Activated CD4-positive, alpha-beta T cell treated with anti-CD3 and anti-CD28 coated beads for 48 hours (primary cell): ENCODE measurements at regions not wholly inside any gene's neighbourhood (a gene's known extent, or its start where the extent isn't known, plus 50 kb on each side); places are given as distances from the start of the nearest gene placed in this dataset.

Experiments used
- DNase-seq: peaks from one replicate; pipeline ENCODE4 v3.0.0-alpha.2; 2020

- no peak for DNase-seq
These were observed 101.9 kb upstream of the C1orf21 start for GRCh38 chr1:184284900-184285299.

- DNase-seq, result no peak
These were observed 101.3 kb upstream of the C1orf21 start for GRCh38 chr1:184285401-184286087.

GRCh38 chr1:184287001-184287400 lies 99.8 kb upstream of the C1orf21 start:
- DNase-seq, result no peak

DNA sequence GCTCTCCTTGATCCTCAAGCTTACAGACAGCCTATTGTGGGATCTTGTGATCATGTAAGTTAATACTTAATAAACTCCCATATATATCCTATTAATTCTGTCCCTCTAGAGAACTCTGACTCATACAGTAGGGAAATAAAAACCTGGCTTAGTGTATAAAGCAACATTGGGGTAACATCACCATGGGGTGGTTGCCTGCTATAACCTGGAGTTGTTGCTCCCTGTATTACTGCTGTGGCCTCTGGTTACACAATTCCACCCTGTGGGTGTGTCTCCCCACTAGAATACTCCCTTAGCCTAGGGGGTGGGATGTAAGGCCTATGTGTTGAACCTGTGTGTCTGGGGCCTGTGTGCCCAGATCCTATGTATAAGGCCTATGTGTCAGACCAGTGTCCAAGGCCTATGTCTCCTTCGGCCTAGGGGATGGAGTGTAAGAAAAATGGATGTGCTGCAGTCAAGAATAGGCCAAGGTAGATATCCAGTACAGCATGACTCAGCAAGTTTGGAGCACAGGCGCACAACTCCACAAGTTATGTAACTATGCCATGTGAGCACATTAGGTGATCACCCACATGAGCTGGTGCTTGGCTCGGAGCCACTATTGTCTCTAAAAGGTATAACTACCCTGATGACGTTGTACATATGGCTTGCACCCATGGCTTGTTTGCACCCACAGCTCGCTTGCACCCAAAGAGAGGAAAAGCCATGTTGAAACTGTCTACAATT lies 96.8 kb upstream of the C1orf21 start:
- DNase-seq, result no peak

GRCh38 chr1:184291701-184292100 lies 95.1 kb upstream of the C1orf21 start:
- no peak for DNase-seq

GRCh38 chr1:184292101-184292500 lies 94.7 kb upstream of the C1orf21 start:
- DNase-seq, result no peak

DNA sequence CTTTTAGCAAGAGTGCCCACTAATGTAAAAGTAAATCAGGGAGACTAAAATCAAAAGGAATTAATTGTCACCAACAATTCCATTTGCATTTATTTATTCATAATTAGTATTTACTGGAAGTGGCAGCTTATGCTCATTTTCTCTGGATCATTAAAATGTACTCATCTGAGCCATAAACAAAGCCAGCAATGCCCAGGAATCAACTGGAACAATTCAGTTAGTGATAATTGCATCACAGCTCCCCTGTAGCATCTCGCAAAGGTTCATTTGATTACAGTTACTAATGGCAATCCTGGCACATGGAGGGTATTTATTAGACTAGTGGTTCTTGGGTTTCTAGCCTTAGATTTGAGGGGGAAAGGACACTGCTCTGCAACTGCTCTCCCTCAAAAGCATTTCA lies 92.7 kb upstream of the C1orf21 start:
- no peak for DNase-seq

DNA sequence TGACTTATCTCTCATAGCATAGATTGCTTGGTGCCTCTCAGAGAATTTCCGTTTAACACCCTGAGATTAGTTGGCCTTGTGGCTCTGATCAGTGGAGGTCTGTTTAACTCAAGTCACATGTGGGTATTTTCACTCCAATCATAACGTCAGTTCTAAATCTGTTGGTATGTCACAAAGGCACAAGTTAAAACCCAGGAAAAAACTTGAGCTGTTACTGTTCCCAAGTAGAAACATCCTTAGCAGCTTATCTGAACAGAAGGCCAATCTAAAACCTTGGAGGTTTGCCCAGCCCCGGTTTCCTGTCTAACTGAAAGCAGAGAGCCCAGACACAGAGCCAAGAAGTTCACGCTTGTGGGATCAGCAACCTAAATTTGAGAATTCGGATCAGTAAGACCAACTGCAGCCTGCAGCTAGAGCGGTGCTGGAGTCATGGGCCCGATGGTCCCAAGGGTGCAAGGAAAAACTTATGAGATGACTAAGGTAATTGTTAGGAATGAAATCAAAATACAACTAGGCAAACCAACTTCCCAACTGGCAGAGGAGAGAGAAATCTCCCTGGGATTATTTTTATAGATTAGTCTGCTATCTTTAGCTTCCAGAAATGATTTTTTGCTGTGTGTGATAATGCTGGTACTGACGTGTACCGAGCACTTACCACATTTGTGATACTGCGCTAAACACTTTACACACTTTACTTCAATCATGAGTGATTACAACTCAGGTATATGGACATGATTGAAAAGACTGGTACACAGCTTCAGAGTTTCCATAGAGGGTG lies 90.2 kb upstream of the C1orf21 start:
- DNase-seq, result no peak

GRCh38 chr1:184297244-184297750 lies 89.5 kb upstream of the C1orf21 start:
- DNase-seq, result no peak

GRCh38 chr1:184298440-184299405 lies 88.1 kb upstream of the C1orf21 start:
- no peak for DNase-seq

DNA sequence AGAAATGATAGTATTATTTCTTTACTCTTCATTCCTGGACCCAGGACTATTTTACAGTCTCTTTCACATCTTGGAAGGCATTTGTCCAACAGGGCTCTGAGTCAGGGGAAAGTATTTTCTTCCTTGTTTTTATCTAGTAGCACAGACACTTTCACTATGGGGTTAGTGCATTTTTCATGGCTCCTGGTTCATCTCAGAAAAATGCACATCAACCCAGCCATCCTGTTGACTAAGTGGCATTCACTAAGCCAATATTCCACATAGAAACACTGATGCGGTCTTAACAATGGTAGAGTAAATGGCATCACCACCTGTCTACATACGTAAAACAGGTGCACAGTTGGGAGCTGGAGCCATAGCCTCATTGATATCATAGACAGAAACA lies 87.4 kb upstream of the C1orf21 start:
- no peak for DNase-seq

DNA sequence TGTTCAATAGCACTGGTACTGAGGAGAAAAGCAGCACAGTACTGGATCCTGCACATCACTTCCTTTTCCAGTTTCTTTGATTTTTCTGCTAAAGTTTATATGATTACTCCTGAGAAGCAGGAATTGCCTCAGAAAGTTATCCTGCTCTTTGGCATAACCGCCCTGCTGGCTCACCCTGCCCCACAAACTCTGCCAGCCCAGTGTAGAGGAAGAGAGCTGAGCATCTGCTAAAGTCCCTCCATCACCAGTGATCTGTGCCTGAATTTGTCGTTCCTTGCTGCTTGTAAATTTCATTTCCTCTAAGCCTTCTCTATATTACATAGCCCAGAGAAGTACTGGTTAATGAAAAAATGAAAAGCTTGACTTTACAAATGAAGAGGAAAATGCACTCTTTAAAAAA lies 87.0 kb upstream of the C1orf21 start:
- no peak for DNase-seq

DNA sequence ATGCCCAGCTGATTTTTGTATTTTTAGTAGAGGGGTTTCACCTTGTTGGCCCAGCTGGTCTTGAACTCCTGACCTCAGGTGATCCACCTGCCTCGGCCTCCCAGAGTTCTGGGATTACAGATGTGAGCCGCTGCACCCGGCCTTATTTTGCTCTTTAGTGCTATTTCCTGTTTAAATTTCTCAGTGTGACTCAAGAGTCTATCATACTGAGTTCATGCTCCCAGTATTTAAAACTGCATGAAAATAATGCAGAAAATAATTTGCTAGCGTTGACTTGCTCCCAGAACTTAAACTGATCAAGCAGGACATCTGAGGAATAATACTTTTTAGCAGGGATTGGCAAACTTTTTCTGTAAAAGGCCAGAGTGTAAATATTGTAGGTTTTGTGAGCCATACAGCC lies 86.4 kb upstream of the C1orf21 start:
- no peak for DNase-seq

GRCh38 chr1:184301227-184301626 lies 85.6 kb upstream of the C1orf21 start:
- no peak for DNase-seq

GRCh38 chr1:184302346-184302745 lies 84.5 kb upstream of the C1orf21 start:
- no peak for DNase-seq

- DNase-seq, result no peak
These were observed 76.5 kb upstream of the C1orf21 start for GRCh38 chr1:184310157-184310819.

DNA sequence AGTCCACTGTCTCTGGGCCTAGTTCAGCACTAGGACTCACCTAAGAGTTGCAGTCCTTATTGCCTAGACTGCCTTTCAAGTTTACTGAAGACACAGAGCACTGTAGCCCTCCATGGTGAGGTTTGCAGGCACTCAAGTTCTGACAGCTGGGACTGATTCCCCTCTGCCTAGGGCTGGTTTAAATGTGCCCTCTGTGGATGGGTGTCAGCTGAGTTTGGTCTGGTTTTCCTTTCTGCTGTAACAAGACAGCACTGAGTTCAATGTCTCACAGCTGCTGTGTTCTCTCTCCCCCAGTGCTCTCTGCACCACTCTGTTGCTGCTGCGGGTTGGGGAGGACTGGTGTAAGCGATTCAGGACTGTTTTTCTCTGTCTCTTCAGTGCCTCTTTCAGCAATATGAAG lies 75.2 kb upstream of the C1orf21 start:
- DNase-seq, result no peak

DNA sequence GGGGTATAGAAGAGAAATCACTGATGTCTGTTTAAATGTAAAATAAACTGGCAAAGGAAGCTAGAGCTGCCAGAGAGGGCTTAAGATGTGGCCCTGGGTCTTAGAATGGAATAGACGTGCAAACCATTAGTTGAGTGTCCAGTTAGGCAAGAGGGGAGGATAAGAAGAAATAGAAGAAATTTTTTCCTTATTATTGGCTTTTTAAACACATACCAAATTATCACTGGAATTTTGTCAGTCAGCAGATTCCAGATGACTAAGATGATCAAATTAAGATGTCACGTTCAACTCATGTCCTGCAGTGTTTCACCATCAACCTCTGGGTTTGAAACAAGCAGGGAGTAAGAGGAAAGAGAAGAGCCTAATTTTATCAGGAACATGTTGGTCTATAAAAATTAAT lies 71.6 kb upstream of the C1orf21 start:
- DNase-seq, result no peak

GRCh38 chr1:184319879-184320278 lies 67.0 kb upstream of the C1orf21 start:
- DNase-seq, result no peak

DNA sequence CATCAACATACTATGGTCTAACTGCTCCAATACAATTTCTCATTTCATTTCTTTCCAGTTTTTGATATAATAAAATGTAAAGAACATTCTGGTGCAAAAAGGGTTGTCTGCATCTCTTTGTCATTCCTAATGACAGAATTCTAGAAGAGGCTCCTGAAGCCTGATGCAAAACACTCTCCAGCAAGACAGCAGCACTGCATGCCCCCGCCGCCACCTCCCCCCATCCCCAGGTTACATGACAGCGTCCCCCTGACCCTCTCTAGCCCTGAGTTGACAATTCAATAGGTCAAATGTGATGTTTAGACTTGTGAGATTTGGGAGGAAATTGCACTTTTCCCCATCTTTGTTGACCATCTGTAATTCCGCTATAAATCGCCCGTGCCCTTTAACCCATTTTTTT lies 64.6 kb upstream of the C1orf21 start:
- no peak for DNase-seq

GRCh38 chr1:184324972-184325371 lies 61.9 kb upstream of the C1orf21 start:
- DNase-seq, result no peak

DNA sequence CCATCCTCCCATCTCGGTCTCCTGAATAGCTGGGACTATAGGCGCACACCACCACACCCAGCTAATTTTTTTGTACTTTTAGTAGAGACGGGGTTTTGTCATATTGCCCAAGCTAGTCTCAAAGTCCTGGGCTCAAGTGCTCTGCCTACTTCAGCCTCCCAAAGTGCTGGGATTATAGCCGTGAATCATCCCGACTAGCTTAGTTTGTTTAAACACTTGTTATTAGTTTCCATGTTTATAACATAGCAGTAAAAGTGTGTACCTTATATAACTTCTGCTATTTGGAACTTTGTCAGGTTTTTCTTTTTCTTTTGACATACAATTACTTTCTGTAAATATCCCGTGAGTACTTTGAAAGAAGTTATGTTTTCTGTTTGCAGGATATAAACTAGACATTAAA lies 60.6 kb upstream of the C1orf21 start:
- no peak for DNase-seq
